GM04504 (cell line): ENCODE measurements at regions not wholly inside any gene's neighbourhood (a gene's known extent, or its start where the extent isn't known, plus 50 kb on each side); places are given as distances from the start of the nearest gene placed in this dataset.

Source experiments
- DNase-seq: peaks from one replicate; pipeline ENCODE4 v3.0.0-alpha.2; 2012; ENCODE audit warnings: low read depth

DNA sequence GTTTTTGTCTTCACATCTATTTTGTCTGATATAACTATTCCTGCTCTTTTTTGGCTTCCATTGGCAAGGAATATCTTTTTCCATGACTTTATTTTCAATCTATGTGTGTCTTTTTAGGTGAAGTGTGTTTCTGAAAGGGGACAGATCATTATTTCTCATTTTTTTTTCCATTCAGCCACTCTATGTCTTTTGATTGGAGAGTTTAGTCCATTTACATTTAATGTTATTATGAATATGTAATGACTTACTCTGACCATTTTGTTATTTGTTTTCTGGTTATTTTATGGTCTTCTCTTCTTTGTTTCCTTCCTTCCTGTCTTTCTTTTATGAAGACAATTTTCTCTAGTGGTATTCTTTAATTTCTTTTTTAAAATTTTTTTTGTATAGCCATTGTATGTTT, 178.6 kb upstream of the CNTN5 start:
- DNase-seq: no peak

DNA sequence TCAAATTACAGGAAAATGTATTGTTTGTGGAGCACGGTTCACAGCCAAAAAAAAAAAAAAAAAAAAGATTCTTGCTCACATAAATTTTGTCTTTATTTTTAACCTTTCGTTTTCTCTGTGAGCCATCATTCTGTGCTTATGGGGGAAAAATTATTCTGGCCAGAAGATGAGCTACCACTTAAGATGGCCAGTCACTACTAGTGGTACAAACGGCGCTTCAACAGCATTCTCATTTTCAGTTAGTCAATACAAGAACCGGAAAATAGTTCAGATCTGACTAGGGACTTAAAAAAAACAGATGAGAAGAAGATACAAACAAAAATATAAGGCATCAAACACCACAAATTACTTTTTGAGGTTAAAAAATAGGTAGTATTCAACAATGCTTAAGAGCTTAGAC, 158.6 kb upstream of the CNTN5 start:
- DNase-seq: no peak

DNA sequence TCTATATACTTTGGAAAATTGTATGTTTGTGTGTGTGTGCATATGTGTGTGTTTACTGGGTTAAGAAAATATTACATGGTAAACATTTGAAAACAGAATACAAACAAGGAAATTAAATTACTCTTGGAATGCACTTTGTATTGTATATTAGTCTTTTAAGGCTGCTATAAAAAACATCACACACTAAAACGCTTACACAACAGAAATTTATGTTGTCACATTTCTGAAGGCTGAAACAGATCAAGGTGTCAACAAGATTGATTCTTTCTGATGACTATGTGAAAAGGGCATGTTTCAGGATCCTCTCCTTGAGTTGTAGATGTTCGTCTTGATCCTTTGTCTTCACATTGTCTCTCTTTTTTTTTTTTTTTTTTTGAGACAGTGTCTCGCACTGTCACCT, 149.1 kb upstream of the CNTN5 start:
- no peak for DNase-seq

DNA sequence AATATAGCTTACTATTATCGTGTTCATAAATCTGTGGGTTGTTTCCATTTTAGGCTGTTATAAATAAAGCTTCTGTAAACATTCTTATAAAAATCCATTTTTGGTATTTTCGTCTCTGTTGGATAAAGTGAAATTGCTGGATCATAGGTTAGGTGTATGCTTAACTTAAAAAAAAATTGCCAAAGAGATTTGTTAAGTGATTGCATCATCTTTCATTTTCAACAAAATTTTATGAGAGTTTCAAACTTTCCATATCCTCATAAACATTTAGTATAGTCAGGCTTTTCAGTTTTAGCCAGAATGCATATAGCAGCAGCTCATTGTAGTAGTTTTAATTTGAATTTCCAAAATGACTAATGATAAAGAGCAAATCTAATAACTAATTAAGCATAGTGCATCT, 146.7 kb upstream of the CNTN5 start:
- no peak for DNase-seq

DNA sequence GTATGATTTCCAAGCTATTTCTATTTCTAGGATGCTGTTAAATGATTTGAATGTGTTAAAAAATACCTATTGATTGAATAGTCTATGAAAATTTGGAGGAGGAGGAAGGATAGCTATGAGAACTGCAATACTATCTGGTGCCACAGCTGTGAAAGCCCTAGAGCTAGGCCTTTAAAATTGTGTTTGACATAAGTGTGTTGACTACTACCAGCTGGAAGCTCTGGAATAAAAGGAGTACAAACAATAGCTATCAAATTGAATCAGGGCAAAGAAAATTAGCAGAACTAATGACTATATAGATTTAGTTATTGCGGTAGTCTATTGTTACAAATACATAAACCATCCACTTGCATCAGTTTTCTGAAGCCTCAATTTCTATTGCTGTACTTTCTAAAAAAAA, 124.8 kb upstream of the CNTN5 start:
- DNase-seq: no peak

DNA sequence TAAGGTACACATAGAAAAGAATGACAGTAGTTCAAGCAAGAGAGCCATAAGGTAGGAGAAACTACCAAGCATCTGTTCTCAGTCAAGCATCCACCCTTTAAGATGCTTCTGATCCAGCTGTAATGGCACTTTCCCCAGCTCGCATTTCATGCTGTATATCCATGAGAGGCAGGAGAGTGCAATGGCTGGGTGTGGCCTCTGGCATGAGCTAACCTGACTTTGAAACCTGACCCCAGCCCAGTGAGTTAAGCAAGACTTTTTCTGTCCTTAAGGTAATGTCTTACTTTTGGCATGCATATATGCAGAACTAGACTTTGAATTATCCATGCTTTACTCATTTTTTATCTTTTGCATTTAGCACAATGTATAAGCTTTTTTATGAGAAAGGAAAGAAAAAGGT, 79.8 kb upstream of the CNTN5 start:
- DNase-seq: no peak

DNA sequence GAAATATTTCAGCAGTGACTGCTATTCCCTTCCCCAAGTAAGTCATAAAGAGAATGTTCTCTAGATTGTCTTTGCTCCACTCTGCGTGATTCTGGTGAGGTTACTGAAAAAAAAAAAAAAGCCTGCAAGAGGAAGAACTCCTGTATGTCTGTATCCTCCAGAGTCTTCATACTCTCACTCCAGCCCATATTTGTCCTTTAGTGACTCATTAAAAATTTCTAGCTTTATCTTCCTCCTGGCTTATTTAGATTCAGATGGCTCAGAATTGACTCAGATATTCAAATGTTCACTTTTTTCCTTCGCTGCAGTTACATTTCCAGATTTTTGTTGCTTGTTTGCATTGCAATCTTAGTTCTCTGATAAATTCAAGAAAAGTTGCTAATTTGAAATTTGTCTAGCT, 76.3 kb upstream of the CNTN5 start:
- no peak for DNase-seq

DNA sequence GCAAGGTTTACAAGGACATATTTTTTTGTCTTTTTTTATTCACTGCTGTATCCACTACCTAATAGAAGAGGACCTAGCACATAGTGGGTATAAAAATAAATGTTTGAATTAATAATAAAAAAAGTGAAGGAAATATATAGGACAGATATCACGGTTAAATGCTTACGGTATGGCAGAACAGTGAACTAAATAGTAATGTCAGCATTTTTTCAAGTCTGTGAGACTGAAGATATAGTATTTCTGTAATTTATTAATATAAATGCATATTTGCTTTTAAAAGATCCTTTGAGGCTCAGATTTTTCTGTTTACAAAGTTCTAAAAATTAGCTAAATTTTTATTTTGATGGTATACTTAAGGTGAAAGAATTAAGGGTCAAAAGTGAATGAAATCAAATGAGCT, 68.6 kb upstream of the CNTN5 start:
- DNase-seq: no peak

DNA sequence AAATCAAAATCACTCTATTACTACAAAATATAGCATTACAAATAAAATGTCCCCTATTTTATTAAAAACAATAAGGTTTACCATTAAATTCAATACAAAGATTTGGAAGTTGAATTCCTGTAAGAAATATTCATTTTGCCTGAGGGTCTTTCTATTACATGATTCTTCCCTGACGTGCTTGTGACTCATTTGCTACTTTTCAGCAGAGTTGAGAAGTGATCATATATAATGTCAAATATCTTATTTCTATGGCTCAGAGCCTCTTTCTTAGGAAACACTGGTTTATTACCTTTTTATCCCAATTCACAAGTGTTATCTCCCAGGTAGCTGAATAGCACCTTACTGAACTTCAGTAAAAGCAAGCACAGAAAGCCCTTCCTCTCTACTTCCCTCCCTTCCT, 65.2 kb upstream of the CNTN5 start:
- no peak for DNase-seq

DNA sequence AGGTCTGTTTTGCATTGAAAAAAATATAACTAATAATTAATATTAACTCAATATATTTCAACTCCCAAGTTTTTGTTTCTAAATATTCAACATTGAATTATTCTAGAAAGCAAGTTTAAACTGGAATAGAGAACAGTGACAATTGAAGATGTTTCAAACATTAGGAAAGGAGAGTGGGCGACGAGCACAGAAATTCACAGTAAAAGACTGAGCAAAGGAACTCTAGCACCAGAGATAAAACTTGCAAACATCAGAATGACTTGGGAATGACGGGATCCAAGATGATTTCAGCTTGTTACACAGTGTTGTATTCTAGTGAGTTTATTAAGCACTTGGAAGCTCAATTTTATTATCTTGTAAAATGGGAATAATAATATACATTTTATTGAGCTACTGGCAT, 56.6 kb upstream of the CNTN5 start:
- no peak for DNase-seq

DNA sequence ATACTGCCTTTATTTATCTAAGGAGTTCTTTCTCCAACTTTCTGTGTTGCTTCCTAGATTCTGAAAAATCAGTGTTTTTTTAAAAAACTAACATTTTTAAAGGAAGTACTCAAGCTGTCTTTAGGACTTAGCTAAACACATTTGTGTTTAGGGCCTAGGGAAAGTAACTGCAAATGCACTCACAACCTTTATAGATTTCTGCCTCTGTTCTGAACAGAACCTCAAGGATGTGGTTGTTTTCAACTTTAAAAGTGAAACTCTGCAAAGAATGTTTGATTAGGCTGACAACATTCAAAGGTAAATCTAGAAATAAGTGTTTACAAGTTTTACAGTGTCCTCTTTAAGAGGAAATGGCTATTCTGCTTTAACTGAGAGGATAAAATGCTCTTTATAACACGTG, 55.4 kb upstream of the CNTN5 start:
- DNase-seq: no peak

DNA sequence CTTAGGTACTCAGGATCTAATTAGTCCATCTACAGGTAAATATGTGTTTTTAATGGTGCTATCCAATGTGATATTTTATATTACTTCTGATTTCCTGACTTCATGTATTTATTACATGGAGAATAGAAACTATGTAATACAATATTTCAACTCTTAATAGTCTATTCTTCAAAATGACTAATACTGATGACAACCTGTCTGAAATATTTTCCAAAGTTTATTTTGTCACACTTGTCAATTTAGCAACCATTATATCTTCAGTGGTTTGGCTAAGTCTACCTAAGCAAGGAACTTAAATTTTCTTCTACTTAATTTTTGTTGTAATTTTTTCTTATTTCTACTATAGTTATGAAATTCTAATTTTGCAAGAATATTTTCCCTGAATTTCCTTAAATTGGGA, 55.0 kb upstream of the CNTN5 start:
- no peak for DNase-seq

DNA sequence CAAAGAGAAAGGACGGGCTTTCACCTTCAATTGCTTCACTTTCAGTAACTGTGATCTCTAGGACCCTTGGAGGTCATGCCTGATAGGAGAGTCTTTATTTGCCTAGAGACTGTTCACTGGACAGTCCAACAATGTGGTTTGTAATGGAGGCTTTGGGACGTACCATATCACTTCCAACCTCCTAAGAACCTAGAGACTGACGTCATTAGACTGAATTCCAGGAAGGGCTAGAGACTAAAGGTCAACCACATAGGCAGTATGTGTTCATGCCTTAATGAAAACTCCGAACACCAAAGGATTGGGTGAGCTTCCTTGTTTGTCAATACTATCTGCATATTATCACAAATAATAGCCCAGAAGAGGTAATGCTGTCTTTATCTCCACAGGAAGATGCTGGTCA, 53.7 kb upstream of the CNTN5 start:
- DNase-seq: no peak
